ENCODE measurements at regions not wholly inside any gene's neighbourhood (a gene's known extent, or its start where the extent isn't known, plus 50 kb on each side); places are given as distances from the start of the nearest gene placed in this dataset.
"Not testable (repeated sequence)": the region's sequence is repeated elsewhere in the genome, so short reads cannot be mapped to it uniquely, and the experiment has no call there.

DNA sequence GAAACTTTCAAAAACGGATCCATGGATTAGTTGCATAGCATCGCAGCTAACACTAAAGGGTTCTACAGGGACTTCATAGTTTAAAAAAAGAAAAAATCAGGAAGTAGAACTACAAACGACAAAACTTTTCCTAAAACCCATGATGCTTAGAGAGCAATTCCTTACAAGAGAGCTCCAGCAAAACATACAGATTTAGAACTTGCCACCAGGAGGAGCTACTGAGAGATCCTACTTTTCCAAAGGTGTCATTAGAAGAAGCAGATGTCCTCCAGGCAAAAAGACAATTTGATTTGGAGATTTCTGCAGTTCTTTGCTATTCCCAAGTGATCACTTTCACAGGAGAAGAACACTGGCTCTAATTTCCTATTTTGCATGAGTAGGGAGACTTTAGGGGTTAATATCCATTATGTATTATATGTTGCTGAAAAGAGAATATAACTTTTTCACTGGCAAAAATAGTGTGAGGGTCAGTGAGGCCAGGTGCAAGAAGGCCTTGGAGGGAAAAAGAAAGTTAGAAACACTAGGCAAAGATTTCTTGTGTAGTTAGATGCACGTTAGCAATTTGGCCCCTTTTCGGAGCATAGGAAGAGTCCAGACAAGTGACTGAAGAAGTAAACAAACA is 436.2 kb downstream of the SUCLG1 start:
- peaks cover 2% of the 10 kb centered on the region for H3K27me3 Mint-ChIP-seq
- H3K4me3 Mint-ChIP-seq = no peak overlapping the region
- H3K9me3 Mint-ChIP-seq = no peaks in the 10 kb centered on the region
- ChIA-PET POLR2A (no interaction called here), CTCF (interaction anchor here (0.6 to 2.0 kb wide), 13 partner anchors 9 to 608 kb away, joined by 3 to 23 read pairs (median 4); no protein-coding TSS in a partner anchor)
- H3K27ac Mint-ChIP-seq = no peak overlapping the region
- H3K4me1 Mint-ChIP-seq (ENCODE audit: low read depth) = no peaks in the 10 kb centered on the region
- H3K36me3 Mint-ChIP-seq = no peaks in the 10 kb centered on the region
- intact Hi-C loops (cut with micrococcal nuclease) = loop anchor here (2.0 kb wide), 1 partner anchor 280 kb away; no protein-coding TSS in a partner anchor
- no peak for DNase-seq

DNA sequence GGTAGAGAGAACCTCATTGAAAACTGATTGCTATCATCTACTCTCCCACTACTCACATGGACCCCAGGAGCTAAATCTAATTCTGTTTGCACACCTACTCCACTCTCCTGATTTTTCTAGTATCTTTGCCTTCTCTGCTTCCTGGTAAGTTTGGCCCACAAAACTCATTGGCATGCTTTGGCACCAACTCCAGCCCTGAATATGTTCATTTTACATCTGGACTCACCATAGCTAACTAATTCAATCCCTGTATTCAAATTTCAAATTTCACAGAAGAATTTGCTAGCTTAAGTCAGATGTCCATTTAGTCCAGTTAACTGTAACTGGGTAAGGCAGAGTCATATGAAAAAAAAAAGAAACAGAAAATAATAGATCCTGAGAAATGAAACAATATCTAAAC is 442.1 kb downstream of the SUCLG1 start:
- no peak for DNase-seq
- ChIA-PET CTCF (interaction anchor here (1.1 kb wide), 1 partner anchor 286 kb away, joined by 4 read pairs; no protein-coding TSS in a partner anchor), POLR2A (no interaction called here)
- H3K36me3 Mint-ChIP-seq = no peaks in the 10 kb centered on the region
- H3K27me3 Mint-ChIP-seq = peaks cover 2% of the 10 kb centered on the region
- H3K4me1 Mint-ChIP-seq (ENCODE audit: low read depth) = no peaks in the 10 kb centered on the region
- H3K27ac Mint-ChIP-seq = no peak overlapping the region
- no peaks in the 10 kb centered on the region for H3K9me3 Mint-ChIP-seq
- H3K4me3 Mint-ChIP-seq = no peak overlapping the region
- intact Hi-C loops (cut with micrococcal nuclease) = no loop called here

DNA sequence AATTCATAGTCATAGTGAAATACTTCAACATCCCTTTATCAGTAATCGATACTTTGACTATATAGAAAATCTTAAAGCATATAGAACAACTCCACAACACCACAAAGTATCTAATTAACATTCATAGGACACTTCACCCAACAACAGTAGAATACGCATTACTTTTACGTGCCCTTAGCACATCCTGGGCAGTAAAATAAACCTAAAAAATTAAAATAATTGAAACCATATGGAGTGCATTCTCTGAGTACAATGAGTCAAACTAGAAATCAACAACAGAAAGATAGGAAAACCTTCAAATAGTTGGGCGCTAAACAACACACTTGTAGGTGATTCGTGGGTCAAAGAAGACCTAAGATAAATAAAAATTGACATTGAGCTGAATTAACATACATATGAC is 442.9 kb downstream of the SUCLG1 start:
- no peaks in the 10 kb centered on the region for H3K36me3 Mint-ChIP-seq
- H3K27me3 Mint-ChIP-seq = peaks cover 2% of the 10 kb centered on the region
- ChIA-PET CTCF (interaction anchor here (1.2 kb wide), 1 partner anchor 299 kb away, joined by 3 read pairs; no protein-coding TSS in a partner anchor), POLR2A (no interaction called here)
- no peak overlapping the region for H3K27ac Mint-ChIP-seq
- intact Hi-C loops (cut with micrococcal nuclease) = no loop called here
- no peak for DNase-seq
- no peak overlapping the region for H3K4me3 Mint-ChIP-seq
- H3K9me3 Mint-ChIP-seq = no peaks in the 10 kb centered on the region
- H3K4me1 Mint-ChIP-seq (ENCODE audit: low read depth) = no peaks in the 10 kb centered on the region

DNA sequence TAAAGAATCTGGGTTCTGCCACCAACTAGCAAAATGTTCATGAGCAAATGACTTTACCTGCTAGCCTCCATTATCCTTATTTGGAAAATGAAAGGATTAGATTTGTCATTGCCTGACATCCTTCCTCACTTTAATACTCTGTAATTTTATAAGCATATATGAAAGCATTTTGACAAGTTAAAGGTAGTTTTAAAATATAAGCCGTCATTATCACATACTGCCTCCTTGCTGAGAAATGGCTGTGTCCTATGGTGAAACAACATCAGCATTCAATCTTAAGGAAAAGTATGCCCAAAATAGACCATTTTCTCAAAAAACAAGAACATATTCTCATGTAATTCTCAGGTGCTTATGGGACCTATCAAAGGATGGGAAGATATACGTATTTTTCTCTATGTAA is 461.2 kb downstream of the SUCLG1 start:
- intact Hi-C loops (cut with micrococcal nuclease) = no loop called here
- POLR2A ChIA-PET = no interaction called here
- Mint-ChIP-seq H3K4me3 (no peak overlapping the region), H3K27ac (no peak overlapping the region), H3K4me1 (ENCODE audit: low read depth) (no peaks in the 10 kb centered on the region), H3K9me3 (no peaks in the 10 kb centered on the region), H3K27me3 (peaks cover 6% of the 10 kb centered on the region), H3K36me3 (no peaks in the 10 kb centered on the region)
- CTCF ChIA-PET = no interaction called here
- DNase-seq = no peak

DNA sequence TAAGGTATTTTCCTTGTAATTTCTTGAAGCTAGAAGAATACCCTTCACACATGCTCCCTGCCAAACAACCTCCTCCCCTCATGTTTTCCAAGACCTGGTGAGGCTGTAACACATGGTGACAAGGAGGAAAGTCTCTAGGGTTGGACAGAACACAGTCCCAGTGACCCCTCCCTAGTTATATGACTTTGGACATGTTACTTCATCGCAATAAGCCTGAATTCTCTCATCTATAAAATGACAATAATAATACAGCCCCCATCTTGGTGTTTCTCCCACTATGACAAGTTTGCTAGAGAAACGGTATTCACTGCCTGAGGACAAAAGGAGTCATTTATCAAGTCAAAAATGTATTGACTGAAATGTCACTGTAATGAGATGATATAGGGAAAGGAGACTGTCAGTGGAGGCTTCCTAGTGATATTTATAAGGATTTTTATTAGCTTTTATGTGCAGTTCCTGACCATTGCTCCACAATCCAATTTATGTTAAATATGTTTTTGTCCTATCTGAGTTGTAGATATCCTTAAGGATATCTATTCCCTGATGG is 464.4 kb downstream of the SUCLG1 start:
- H3K27me3 Mint-ChIP-seq = peaks cover 5% of the 10 kb centered on the region
- H3K4me3 Mint-ChIP-seq = no peak overlapping the region
- DNase-seq = no peak
- H3K4me1 Mint-ChIP-seq (ENCODE audit: low read depth) = no peaks in the 10 kb centered on the region
- intact Hi-C loops (cut with micrococcal nuclease) = no loop called here
- H3K36me3 Mint-ChIP-seq = no peaks in the 10 kb centered on the region
- ChIA-PET CTCF (no interaction called here), POLR2A (no interaction called here)
- H3K27ac Mint-ChIP-seq = no peak overlapping the region
- H3K9me3 Mint-ChIP-seq = no peaks in the 10 kb centered on the region

DNA sequence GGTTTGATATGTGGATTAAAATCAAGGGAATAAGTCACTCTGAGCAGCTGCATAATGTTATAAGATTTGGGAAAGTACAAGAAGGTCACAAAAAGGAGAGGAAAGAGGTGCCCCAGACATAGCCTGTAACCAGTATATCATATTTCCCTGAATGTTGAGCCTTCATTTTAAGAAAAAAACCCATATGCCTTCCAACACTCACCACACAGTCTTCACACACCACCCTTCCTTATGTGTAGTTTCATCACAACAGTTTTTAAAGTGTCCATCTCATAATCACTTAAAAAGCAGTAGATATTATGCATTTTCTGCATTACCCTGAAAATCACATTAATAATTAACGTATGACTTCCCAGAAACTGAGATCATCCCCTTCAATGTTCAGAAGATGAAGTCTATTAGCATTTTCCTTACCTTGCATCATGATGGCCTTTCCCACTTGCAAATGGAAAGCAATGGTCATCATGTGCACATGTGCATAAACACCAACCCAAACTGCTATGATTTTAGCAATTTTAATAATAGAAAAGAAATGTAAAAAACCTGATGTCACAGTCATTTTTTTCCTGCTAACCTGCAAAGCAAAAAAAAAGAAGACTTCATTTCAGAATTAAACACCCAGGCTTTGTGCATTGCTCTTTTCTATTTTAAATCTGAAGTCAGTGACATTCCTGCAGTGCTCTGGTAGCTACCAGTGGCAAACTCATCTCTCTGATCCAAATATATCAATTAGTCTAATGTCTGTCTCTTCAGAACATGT is 465.0 kb downstream of the SUCLG1 start:
- Mint-ChIP-seq H3K9me3 (no peaks in the 10 kb centered on the region), H3K27me3 (peaks cover 5% of the 10 kb centered on the region), H3K36me3 (no peaks in the 10 kb centered on the region), H3K27ac (no peak overlapping the region), H3K4me1 (ENCODE audit: low read depth) (no peaks in the 10 kb centered on the region), H3K4me3 (no peak overlapping the region)
- DNase-seq = no peak
- intact Hi-C loops (cut with micrococcal nuclease) = no loop called here
- ChIA-PET POLR2A (no interaction called here), CTCF (no interaction called here)

DNA sequence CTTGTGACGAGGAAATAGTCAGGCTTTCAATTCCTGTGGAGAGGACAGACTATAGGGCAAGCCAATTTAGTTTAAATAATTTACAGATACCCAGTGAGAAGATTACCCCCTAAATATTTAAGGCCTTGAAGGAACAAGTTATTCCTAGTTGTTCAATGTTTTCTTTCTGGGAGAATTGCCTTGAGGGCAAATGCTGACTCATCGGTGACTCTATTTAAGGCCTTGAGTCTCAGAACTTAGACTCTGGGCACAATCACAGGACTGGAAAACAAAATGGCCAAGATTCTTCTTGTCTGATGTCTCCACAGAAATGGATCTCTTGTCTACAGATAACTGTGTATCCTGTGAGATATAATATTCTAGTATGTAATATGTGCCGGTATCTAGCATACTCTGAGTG is 467.1 kb downstream of the SUCLG1 start:
- ChIA-PET CTCF (no interaction called here), POLR2A (no interaction called here)
- intact Hi-C loops (cut with micrococcal nuclease) = no loop called here
- no peak for DNase-seq
- H3K4me3 Mint-ChIP-seq = no peak overlapping the region
- H3K27me3 Mint-ChIP-seq = peaks cover 1% of the 10 kb centered on the region
- no peaks in the 10 kb centered on the region for H3K4me1 Mint-ChIP-seq (ENCODE audit: low read depth)
- no peak overlapping the region for H3K27ac Mint-ChIP-seq
- H3K9me3 Mint-ChIP-seq = no peaks in the 10 kb centered on the region
- no peaks in the 10 kb centered on the region for H3K36me3 Mint-ChIP-seq

DNA sequence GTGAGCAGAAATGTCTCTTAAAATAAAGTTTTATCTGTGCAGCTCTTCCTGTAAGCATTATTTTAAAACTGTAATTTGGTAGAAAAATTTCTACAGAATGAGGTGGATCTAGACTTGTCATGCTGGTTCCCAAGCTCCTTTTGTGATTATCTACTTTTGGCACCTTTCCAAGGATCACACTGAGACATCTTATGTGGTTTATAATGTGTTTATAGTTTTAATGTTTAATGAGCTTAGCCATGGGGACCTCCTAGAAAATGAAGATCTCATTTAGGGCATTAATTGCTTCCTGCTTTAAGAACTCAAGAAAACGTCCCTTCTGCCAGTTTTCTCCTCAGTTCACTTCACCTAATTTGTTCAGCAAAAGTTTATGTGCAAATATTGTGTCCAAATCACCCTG is 468.4 kb downstream of the SUCLG1 start:
- DNase-seq = no peak
- ChIA-PET POLR2A (no interaction called here), CTCF (no interaction called here)
- H3K4me1 Mint-ChIP-seq (ENCODE audit: low read depth) = no peaks in the 10 kb centered on the region
- intact Hi-C loops (cut with micrococcal nuclease) = no loop called here
- H3K9me3 Mint-ChIP-seq = no peaks in the 10 kb centered on the region
- H3K27ac Mint-ChIP-seq = no peak overlapping the region
- H3K36me3 Mint-ChIP-seq = no peaks in the 10 kb centered on the region
- no peak overlapping the region for H3K4me3 Mint-ChIP-seq
- H3K27me3 Mint-ChIP-seq = peaks cover 1% of the 10 kb centered on the region

DNA sequence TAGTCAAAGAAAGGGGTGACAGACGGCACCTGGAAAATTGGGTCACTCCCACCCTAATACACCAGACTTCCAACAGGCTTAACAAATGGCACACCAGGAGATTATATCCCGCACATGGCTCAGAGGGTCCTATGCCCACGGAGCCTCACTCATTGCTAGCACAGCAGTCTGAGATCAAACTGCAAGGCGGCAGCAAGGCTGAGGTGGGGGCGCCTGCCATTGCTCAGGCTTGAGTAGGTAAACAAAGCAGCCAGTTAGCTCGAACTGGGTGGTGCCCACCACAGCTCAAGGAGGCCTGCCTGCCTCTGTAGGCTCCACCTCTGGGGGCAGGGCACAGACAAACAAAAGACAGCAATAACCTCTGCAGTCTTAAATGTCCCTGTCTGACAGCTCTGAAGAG is 482.5 kb downstream of the SUCLG1 start:
- CTCF ChIA-PET; H3K9me3 Mint-ChIP-seq; POLR2A ChIA-PET; H3K27me3 Mint-ChIP-seq; H3K4me3 Mint-ChIP-seq; intact Hi-C loops (cut with micrococcal nuclease); H3K27ac Mint-ChIP-seq; DNase-seq; H3K4me1 Mint-ChIP-seq (ENCODE audit: low read depth); H3K36me3 Mint-ChIP-seq: not testable (repeated sequence)

DNA sequence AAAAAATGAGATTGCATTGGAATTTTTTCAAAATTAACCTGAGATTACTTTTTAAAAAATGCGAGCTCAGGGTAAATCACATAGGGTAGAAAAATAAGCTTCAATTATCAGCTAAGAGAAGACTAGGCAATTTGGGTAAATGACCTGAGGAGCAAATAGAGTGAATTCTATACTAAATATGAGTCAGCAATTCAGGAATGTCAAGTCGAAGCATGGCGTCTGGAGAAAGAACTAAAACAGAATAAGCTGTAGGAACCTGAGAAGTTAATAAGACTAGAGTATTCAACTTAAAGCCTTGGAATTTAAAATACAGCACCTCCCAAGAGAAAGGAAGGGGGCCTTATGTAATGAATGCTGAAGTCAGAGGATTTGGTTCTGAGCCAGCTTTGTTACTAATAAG is 487.0 kb downstream of the SUCLG1 start:
- no peaks in the 10 kb centered on the region for H3K36me3 Mint-ChIP-seq
- no peak for DNase-seq
- ChIA-PET POLR2A (no interaction called here), CTCF (no interaction called here)
- no peak overlapping the region for H3K4me3 Mint-ChIP-seq
- intact Hi-C loops (cut with micrococcal nuclease) = no loop called here
- peaks cover 5% of the 10 kb centered on the region for H3K27me3 Mint-ChIP-seq
- H3K9me3 Mint-ChIP-seq = peaks cover 4% of the 10 kb centered on the region
- no peaks in the 10 kb centered on the region for H3K4me1 Mint-ChIP-seq (ENCODE audit: low read depth)
- H3K27ac Mint-ChIP-seq = no peak overlapping the region

DNA sequence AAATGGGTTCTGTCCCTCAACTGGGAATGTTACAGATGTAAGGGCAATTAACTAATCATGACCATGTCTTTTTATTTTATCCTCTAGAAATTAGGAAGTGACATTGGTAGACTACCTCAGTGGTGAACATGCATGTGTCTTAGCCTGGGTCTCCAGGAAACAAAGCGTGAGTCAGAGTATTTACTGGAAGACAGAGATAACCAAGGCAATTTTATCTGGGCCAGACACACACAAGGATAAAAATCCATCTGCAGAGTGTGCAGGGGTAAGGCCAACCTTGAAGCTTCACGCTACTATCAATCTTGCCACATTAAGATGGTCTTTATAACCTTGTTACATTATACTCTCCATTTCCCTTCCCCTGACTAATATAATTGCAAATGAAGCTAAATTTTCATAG is 487.5 kb downstream of the SUCLG1 start:
- ChIA-PET POLR2A (no interaction called here), CTCF (no interaction called here)
- no peak for DNase-seq
- H3K27me3 Mint-ChIP-seq = peaks cover 5% of the 10 kb centered on the region
- H3K9me3 Mint-ChIP-seq = peaks cover 4% of the 10 kb centered on the region
- no peaks in the 10 kb centered on the region for H3K36me3 Mint-ChIP-seq
- H3K4me1 Mint-ChIP-seq (ENCODE audit: low read depth) = no peaks in the 10 kb centered on the region
- no peak overlapping the region for H3K4me3 Mint-ChIP-seq
- intact Hi-C loops (cut with micrococcal nuclease) = no loop called here
- H3K27ac Mint-ChIP-seq = no peak overlapping the region

DNA sequence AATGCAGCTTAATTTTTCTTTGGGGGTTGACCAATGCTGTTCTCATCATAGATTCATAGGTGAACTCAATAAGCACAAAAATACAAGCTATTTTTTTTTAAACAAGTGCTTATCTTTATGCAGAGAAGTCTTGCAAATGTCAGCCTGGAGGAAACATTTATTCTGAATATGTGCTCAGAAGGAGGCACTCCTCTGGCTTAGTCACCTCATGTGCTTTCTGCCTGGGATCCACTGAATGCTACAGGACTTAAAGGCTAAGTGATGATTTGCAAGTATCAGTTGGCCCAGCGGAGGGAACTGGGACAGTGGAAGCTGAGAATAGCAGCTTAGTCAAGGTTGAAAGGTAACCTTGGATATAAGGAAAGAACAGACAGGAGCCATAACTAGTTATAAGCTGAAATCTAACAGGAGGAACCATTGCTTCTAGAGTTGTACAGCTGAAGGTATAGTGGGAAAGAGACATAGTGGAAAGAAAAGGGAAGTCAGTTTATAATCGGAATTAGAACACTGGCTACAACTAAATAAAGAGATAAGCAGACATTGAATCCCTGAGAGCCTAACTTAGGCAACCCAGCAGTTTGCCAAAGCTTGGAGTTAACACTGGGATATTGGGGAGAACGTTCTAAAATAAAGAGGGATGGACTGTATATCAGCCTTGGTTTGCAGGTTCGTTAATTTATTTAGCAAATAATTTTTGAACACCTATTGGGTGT is 488.7 kb downstream of the SUCLG1 start:
- Mint-ChIP-seq H3K4me3 (no peak overlapping the region), H3K9me3 (no peaks in the 10 kb centered on the region), H3K27me3 (peaks cover 5% of the 10 kb centered on the region), H3K27ac (no peak overlapping the region), H3K36me3 (no peaks in the 10 kb centered on the region), H3K4me1 (ENCODE audit: low read depth) (no peaks in the 10 kb centered on the region)
- no peak for DNase-seq
- intact Hi-C loops (cut with micrococcal nuclease) = no loop called here
- ChIA-PET CTCF (no interaction called here), POLR2A (no interaction called here)

Measured in activated CD4-positive, alpha-beta memory T cell treated with anti-CD3 and anti-CD28 coated beads for 36 hours (primary cell).